ENCODE measurements at regions not wholly inside any gene's neighbourhood (a gene's known extent, or its start where the extent isn't known, plus 50 kb on each side); places are given as distances from the start of the nearest gene placed in this dataset.

DNA sequence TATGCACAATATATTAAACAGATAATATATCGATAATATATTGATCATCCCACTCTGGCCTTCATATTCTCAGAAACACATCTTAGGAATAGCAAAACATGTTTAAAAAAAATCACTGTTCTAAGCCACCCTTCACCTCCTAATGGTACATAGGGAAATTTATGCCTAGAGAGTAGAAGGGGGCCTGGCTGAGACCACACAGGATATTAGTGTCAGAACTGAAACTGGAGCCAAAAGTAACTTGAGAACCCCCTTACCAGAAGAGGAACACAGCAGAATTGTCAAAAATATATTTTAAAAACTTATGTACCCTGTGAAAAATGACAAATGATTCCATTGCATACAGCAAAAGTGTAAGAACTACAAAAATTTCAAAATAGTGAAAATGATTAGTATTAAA is 173.1 kb downstream of the VSIG4 start:
- Histone ChIP-seq H3K18ac (ENCODE audit: insufficient read length, low read depth, low read length) (no peak overlapping the region), H2AK5ac (ENCODE audit: insufficient read length, low read length) (no peak overlapping the region), H3K79me2 (ENCODE audit: insufficient read depth, low read length) (no peaks in the 10 kb centered on the region), H2BK20ac (ENCODE audit: low read depth, low read length, poor library complexity, severe bottlenecking) (no peak overlapping the region), H3K79me1 (ENCODE audit: insufficient read depth, low read depth, low read length, poor library complexity, severe bottlenecking) (no peaks in the 10 kb centered on the region), H3K56ac (ENCODE audit: insufficient read length, low read depth, low read length) (no peak overlapping the region), H2AFZ (ENCODE audit: low read length) (no peak overlapping the region), H3K14ac (ENCODE audit: insufficient read depth, low read length) (no peak overlapping the region), H2BK120ac (ENCODE audit: low read depth, low read length, poor library complexity, severe bottlenecking) (no peak overlapping the region), H3K23ac (ENCODE audit: insufficient read length, low read depth, low read length) (no peak overlapping the region), H2BK12ac (ENCODE audit: insufficient read length, low read depth, low read length) (no peak overlapping the region), H3K23me2 (ENCODE audit: insufficient read length, low read depth, low read length, poor library complexity, severe bottlenecking) (no peaks in the 10 kb centered on the region), H3K27ac (ENCODE audit: insufficient read length, low read depth, low read length) (no peak overlapping the region), H4K91ac (ENCODE audit: insufficient read length, low read depth, low read length) (no peak overlapping the region), H3K9me3 (ENCODE audit: control insufficient read depth, low read depth, low read length) (peaks cover 14% of the 10 kb centered on the region), H2BK15ac (ENCODE audit: low read depth, low read length) (no peak overlapping the region), H4K20me1 (ENCODE audit: control insufficient read depth, insufficient read depth, insufficient read length) (no peaks in the 10 kb centered on the region), H4K5ac (ENCODE audit: insufficient read length, low read depth, low read length) (no peak overlapping the region), H3K4me1 (ENCODE audit: insufficient read depth, low read length) (peaks cover 2% of the 10 kb centered on the region; the same call in 1 of the 2 replicates), H2BK5ac (ENCODE audit: insufficient read length, low read length) (no peak overlapping the region), H3K9ac (ENCODE audit: extremely low read depth, insufficient read length, low read length) (no peak overlapping the region), H3T11ph (ENCODE audit: low read length) (no peak overlapping the region), H3K4me2 (ENCODE audit: insufficient read depth, insufficient read length, low read length) (no peak overlapping the region), H4K8ac (replicated peaks; ENCODE audit: insufficient read length, low read depth, low read length) (no peak overlapping the region), H3K4ac (ENCODE audit: low read depth, low read length) (no peak overlapping the region), H3K27me3 (ENCODE audit: insufficient read depth, low read length) (no peaks in the 10 kb centered on the region)
- Mint-ChIP-seq H3K4me3 (no peak overlapping the region), H3K36me3 (ENCODE audit: insufficient read depth in 1 of 3, low read depth in 3 of 3) (peaks cover 0 to 4% (median 0%) of the 10 kb centered on the region in 3 experiments; a peak in 2 of 7 replicates), H3K27ac (no peak overlapping the region), H3K27me3 (ENCODE audit: low read depth) (no peaks in the 10 kb centered on the region), H3K4me1 (peaks cover 11% of the 10 kb centered on the region in 2 experiments), H3K9me3 (peaks cover 74 to 76% of the 10 kb centered on the region in 2 experiments)
- no CpG with 5 or more reads among the region's 1 CpG for WGBS (ENCODE audit: extremely low coverage, insufficient read length, low lambda C conversion rate)
- no peak for TF ChIP-seq CTCF (conservative IDR thresholded peaks at IDR 0.05)
- no peak for DNase-seq
